ENCODE measurements at regions not wholly inside any gene's neighbourhood (a gene's known extent, or its start where the extent isn't known, plus 50 kb on each side); places are given as distances from the start of the nearest gene placed in this dataset.
"Not testable (repeated sequence)": the region's sequence is repeated elsewhere in the genome, so short reads cannot be mapped to it uniquely, and the experiment has no call there.

- no peak for DNase-seq (ENCODE audit: low read depth in 2 of 3, low spot score in 2 of 3)
Observed at GRCh38 chr13:78876915-78877549, 218.1 kb upstream of the OBI1 start.

GRCh38 chr13:78875792-78876580 lies 217.0 kb upstream of the OBI1 start:
- no peak for DNase-seq (ENCODE audit: low read depth in 2 of 3, low spot score in 2 of 3)

- no peak for DNase-seq (ENCODE audit: low read depth in 2 of 3, low spot score in 2 of 3)
Observed at GRCh38 chr13:78868991-78869390, 210.0 kb upstream of the OBI1 start.

GRCh38 chr13:78867655-78868054 lies 208.7 kb upstream of the OBI1 start:
- no peak for DNase-seq (ENCODE audit: low read depth in 2 of 3, low spot score in 2 of 3)

GRCh38 chr13:78866076-78866475 lies 207.1 kb upstream of the OBI1 start:
- DNase-seq (ENCODE audit: low read depth in 2 of 3, low spot score in 2 of 3): not testable (repeated sequence)

GRCh38 chr13:78862446-78862845 lies 203.5 kb upstream of the OBI1 start:
- DNase-seq (ENCODE audit: low read depth in 2 of 3, low spot score in 2 of 3): no peak

- no peak for DNase-seq (ENCODE audit: low read depth in 2 of 3, low spot score in 2 of 3)
Observed at GRCh38 chr13:78852709-78853108, 193.8 kb upstream of the OBI1 start.

GRCh38 chr13:78845656-78846365 lies 186.9 kb upstream of the OBI1 start:
- no peak for DNase-seq (ENCODE audit: low read depth in 2 of 3, low spot score in 2 of 3)

- DNase-seq (ENCODE audit: low read depth in 2 of 3, low spot score in 2 of 3): no peak
Observed at GRCh38 chr13:78844106-78844505, 185.2 kb upstream of the OBI1 start.

GRCh38 chr13:78841358-78841963 lies 182.5 kb upstream of the OBI1 start:
- DNase-seq (ENCODE audit: low read depth in 2 of 3, low spot score in 2 of 3): no peak

GRCh38 chr13:78836238-78836784 lies 177.4 kb upstream of the OBI1 start:
- no peak for DNase-seq (ENCODE audit: low read depth in 2 of 3, low spot score in 2 of 3)

GRCh38 chr13:78832461-78832860 lies 173.5 kb upstream of the OBI1 start:
- DNase-seq (ENCODE audit: low read depth in 2 of 3, low spot score in 2 of 3): no peak

GRCh38 chr13:78830508-78830907 lies 171.6 kb upstream of the OBI1 start:
- DNase-seq (ENCODE audit: low read depth in 2 of 3, low spot score in 2 of 3): no peak

- no peak for DNase-seq (ENCODE audit: low read depth in 2 of 3, low spot score in 2 of 3)
Observed at GRCh38 chr13:78829821-78830220, 170.9 kb upstream of the OBI1 start.

GRCh38 chr13:78827471-78827870 lies 168.5 kb upstream of the OBI1 start:
- no peak for DNase-seq (ENCODE audit: low read depth in 2 of 3, low spot score in 2 of 3)

GRCh38 chr13:78826936-78827335 lies 168.0 kb upstream of the OBI1 start:
- DNase-seq (ENCODE audit: low read depth in 2 of 3, low spot score in 2 of 3): no peak

GRCh38 chr13:78826312-78826711 lies 167.4 kb upstream of the OBI1 start:
- DNase-seq (ENCODE audit: low read depth in 2 of 3, low spot score in 2 of 3): no peak

- DNase-seq (ENCODE audit: low read depth in 2 of 3, low spot score in 2 of 3): no peak
Observed at GRCh38 chr13:78820541-78820940, 161.6 kb upstream of the OBI1 start.

GRCh38 chr13:78816592-78816991 lies 157.6 kb upstream of the OBI1 start:
- no peak for DNase-seq (ENCODE audit: low read depth in 2 of 3, low spot score in 2 of 3)

GRCh38 chr13:78816154-78816553 lies 157.2 kb upstream of the OBI1 start:
- DNase-seq (ENCODE audit: low read depth in 2 of 3, low spot score in 2 of 3): no peak

- peak in 1 of 3 donors; percentile 14 for DNase-seq (ENCODE audit: low read depth in 2 of 3, low spot score in 2 of 3)
Observed at GRCh38 chr13:78806457-78806856, 147.5 kb upstream of the OBI1 start.

Data from hematopoietic multipotent progenitor cell (in vitro differentiated cells).